Prostate gland (tissue), 2 donors: ENCODE measurements at regions not wholly inside any gene's neighbourhood (a gene's known extent, or its start where the extent isn't known, plus 50 kb on each side); places are given as distances from the start of the nearest gene placed in this dataset.

Source experiments
- POLR2A ChIP-seq: fragments of 450-650 bp; IDR thresholded peaks from one replicate; pipeline ENCODE4 v1.6.1; 2016; ENCODE audit warnings: antibody characterized with exemption, mild to moderate bottlenecking
- TF ChIP-seq, protein P1 (sequence below), 4 experiments: fragments of 200-600 bp in 2 of 4; fragments of 450-650 bp in 2 of 4; sonication (generic) in 2 of 4; IDR thresholded peaks; 1 replicate in 3 of 4; 2 replicates in 1 of 4; pipeline ENCODE4 v1.5.1; 2016 to 2019; ENCODE audit warnings: antibody characterized with exemption in 4 of 4, mild to moderate bottlenecking in 2 of 4, moderate library complexity in 2 of 4

DNA sequence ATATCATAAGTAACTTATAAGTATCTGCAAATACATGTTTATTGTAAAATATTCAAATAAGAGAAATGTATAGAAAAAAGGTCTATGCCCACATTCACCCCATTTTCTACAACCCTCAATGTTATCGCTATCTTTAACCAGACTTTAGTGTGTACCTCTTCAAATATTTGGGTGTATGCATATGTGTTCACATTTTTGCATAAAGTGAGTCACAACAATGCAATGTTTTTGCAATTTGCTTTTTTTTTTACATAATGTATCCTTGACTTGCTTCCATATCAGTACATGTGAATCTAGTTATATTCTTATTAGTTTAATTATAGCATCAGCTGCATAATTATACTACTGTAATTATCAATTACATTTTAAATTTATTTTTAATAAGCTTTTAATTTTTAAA lies 117.3 kb upstream of the LYSMD4 start:
- TF ChIP-seq, protein P1, sequence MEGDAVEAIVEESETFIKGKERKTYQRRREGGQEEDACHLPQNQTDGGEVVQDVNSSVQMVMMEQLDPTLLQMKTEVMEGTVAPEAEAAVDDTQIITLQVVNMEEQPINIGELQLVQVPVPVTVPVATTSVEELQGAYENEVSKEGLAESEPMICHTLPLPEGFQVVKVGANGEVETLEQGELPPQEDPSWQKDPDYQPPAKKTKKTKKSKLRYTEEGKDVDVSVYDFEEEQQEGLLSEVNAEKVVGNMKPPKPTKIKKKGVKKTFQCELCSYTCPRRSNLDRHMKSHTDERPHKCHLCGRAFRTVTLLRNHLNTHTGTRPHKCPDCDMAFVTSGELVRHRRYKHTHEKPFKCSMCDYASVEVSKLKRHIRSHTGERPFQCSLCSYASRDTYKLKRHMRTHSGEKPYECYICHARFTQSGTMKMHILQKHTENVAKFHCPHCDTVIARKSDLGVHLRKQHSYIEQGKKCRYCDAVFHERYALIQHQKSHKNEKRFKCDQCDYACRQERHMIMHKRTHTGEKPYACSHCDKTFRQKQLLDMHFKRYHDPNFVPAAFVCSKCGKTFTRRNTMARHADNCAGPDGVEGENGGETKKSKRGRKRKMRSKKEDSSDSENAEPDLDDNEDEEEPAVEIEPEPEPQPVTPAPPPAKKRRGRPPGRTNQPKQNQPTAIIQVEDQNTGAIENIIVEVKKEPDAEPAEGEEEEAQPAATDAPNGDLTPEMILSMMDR (IDR thresholded peaks at IDR 0.05): no peak
- no peak for TF ChIP-seq POLR2A
